ENCODE measurements at regions not wholly inside any gene's neighbourhood (a gene's known extent, or its start where the extent isn't known, plus 50 kb on each side); places are given as distances from the start of the nearest gene placed in this dataset.

DNA sequence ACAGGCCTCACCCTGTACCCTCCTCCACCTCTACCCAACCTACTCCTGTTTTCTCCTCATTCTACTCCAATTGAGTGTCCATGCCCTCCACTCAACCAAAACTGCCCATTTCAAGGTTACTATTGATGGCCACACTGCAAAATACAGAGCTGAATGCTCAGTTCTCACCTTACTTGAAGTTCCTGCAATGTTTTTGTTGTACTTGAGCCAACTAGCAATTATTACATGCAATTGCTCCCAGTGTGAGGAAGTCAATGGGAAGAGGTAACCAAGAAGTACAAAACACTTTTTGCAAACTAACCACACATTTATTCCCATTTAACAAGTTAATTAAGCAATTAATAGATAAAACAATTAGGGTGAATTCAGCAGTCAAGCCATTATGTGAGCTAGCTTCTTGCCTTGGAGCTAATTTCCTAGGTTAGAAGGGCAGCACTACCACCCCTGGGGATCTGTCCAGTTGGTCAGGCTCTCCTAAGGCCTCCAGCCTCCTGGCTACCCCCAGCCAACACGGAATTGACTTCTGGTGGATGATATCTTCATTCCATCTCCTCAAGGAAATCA, 52.4 kb upstream of the GGTLC1 start:
- Histone ChIP-seq H3K27me3 (replicated peaks) (no peaks in the 10 kb centered on the region), H3K27ac (no peak overlapping the region), H3K4me3 (ENCODE audit: low read depth, low read length) (no peak overlapping the region), H3K36me3 (replicated peaks) (no peaks in the 10 kb centered on the region)
- TF ChIP-seq, protein P1, sequence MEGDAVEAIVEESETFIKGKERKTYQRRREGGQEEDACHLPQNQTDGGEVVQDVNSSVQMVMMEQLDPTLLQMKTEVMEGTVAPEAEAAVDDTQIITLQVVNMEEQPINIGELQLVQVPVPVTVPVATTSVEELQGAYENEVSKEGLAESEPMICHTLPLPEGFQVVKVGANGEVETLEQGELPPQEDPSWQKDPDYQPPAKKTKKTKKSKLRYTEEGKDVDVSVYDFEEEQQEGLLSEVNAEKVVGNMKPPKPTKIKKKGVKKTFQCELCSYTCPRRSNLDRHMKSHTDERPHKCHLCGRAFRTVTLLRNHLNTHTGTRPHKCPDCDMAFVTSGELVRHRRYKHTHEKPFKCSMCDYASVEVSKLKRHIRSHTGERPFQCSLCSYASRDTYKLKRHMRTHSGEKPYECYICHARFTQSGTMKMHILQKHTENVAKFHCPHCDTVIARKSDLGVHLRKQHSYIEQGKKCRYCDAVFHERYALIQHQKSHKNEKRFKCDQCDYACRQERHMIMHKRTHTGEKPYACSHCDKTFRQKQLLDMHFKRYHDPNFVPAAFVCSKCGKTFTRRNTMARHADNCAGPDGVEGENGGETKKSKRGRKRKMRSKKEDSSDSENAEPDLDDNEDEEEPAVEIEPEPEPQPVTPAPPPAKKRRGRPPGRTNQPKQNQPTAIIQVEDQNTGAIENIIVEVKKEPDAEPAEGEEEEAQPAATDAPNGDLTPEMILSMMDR (IDR thresholded peaks at IDR 0.05; ENCODE audit: low read depth, low read length, missing control alignments), result no peak
- in situ Hi-C loops (cut with HindIII; ENCODE audit: low pct_ligation_motif_present, low sequenced_read_pairs), result no loop called here
- no peak for DNase-seq

DNA sequence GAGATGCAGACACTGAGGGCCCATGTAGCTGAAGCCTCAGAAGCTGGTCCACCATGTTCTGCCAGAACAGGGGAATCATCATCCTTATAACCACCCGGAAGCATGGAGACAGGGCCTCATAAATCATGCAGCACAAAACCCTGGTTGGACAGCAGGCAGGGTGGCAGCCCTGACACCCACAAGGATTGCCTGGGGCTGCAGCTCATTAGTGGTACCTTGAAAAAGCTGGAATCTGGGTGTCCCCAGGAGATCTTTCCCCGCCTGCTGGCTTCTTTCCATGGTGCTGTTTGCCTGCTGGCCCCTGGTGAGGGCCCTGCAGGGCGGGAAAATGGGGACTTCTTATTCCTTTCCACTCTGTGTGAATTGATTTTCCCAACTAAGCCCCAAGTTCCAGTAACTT, 50.6 kb upstream of the GGTLC1 start:
- no peak overlapping the region for H3K4me3 ChIP-seq (ENCODE audit: low read depth, low read length)
- in situ Hi-C loops (cut with HindIII; ENCODE audit: low pct_ligation_motif_present, low sequenced_read_pairs), result no loop called here
- H3K36me3 ChIP-seq (replicated peaks), result no peaks in the 10 kb centered on the region
- TF ChIP-seq, protein P1 (IDR thresholded peaks at IDR 0.05; ENCODE audit: low read depth, low read length, missing control alignments), result no peak
- H3K27me3 ChIP-seq (replicated peaks), result no peaks in the 10 kb centered on the region
- DNase-seq, result no peak
- H3K27ac ChIP-seq, result no peak overlapping the region

All from brain microvascular endothelial cell (primary cell).